Kidney (tissue), 13 donors: ENCODE measurements at regions not wholly inside any gene's neighbourhood (a gene's known extent, or its start where the extent isn't known, plus 50 kb on each side); places are given as distances from the start of the nearest gene placed in this dataset.

Experiments used
- DNase-seq, 5 donors: peaks; one replicate each; pipeline ENCODE4 v3.0.0-alpha.2; 2013 to 2020
- FAIRE-seq: peaks from 2 replicates; lab custom pipeline; 2012; peaks lifted over from hg19 to GRCh38; lab: Jason Lieb, UNC
- H3K27ac ChIP-seq, 2 donors: one replicate each; pipeline ENCODE4 v1.7.0; 2013; ENCODE audit warnings: low read depth in 2 of 2, low read length in 2 of 2, inconsistent platforms in 1 of 2
- H3K27me3 ChIP-seq: one replicate; pipeline ENCODE4 v1.7.1; 2013; ENCODE audit warnings: low read length, inconsistent platforms; ENCODE audit not compliant: control insufficient read depth, insufficient read depth
- H3K36me3 ChIP-seq, 3 donors: one replicate each; pipeline versions ENCODE4 v1.7.0 to v1.7.1; 2013; ENCODE audit warnings: low read length in 3 of 3, control low read depth in 1 of 3, inconsistent platforms in 1 of 3; ENCODE audit not compliant: insufficient read depth in 3 of 3, control insufficient read depth in 2 of 3
- H3K4me1 ChIP-seq, 3 donors: one replicate each; pipeline versions ENCODE4 v1.7.0 to v1.7.1; 2013; ENCODE audit warnings: low read length in 3 of 3, inconsistent platforms in 1 of 3, low read depth in 1 of 3; ENCODE audit not compliant: control insufficient read depth in 2 of 3, insufficient read depth in 2 of 3
- H3K4me3 ChIP-seq, 3 donors: one replicate each; pipeline versions ENCODE4 v1.7.0 to v1.8.1; 2013; ENCODE audit warnings: low read length in 3 of 3, control low read depth in 1 of 3, inconsistent platforms in 1 of 3
- H3K9ac ChIP-seq, 3 donors: one replicate each; pipeline versions ENCODE4 v1.7.0 to v1.7.1; 2013; ENCODE audit warnings: low read length in 3 of 3, control low read depth in 1 of 3, inconsistent platforms in 1 of 3
- H3K9me3 ChIP-seq, 3 donors: one replicate each; pipeline versions ENCODE4 v1.7.0 to v1.7.1; 2013; ENCODE audit warnings: low read length in 3 of 3, control low read depth in 1 of 3, inconsistent platforms in 1 of 3; ENCODE audit not compliant: control insufficient read depth in 2 of 3, insufficient read depth in 1 of 3
- CTCF ChIP-seq: IDR thresholded peaks from 3 replicates; pipeline ENCODE4 v1.5.1; 2012; ENCODE audit warnings: mild to moderate bottlenecking, moderate library complexity, borderline replicate concordance; ENCODE audit not compliant: insufficient read depth; ENCODE audit errors: extremely low read depth
- intact Hi-C: fragments of 100-400 bp; cut with DNase I; formaldehyde crosslinking; loops from one replicate; pipeline ENCODE4 v1.11.1; 2022
- donor health status: control.
- donor health status: control.
- donor health status: control.
- donor health status: control.
- donor health status: control.
- donor health status: DM: yes; HTN: yes; CAD: no.
- donor health status: Normal renal cell carcinoma (clear cell type).

- intact Hi-C loops: no loop called here
- no peaks in the 10 kb centered on the region for H3K36me3 ChIP-seq
- no peak for TF ChIP-seq CTCF
- no peak for DNase-seq
- H3K27me3 ChIP-seq: no peaks in the 10 kb centered on the region
- H3K9me3 ChIP-seq: no peaks in the 10 kb centered on the region
- H3K4me3 ChIP-seq: no peak overlapping the region
- no peak overlapping the region for H3K9ac ChIP-seq
- peaks cover 0 to 6% (median 0%) of the 10 kb centered on the region in 3 donors for H3K4me1 ChIP-seq
- no peak overlapping the region for H3K27ac ChIP-seq
- no peak for FAIRE-seq
These were observed 118.7 kb upstream of the PCED1B start for GRCh38 chr12:46960681-46961080.

- no peak overlapping the region for H3K9ac ChIP-seq
- DNase-seq (no peak), FAIRE-seq (no peak)
- H3K27me3 ChIP-seq: no peaks in the 10 kb centered on the region
- H3K27ac ChIP-seq: no peak overlapping the region
- no peaks in the 10 kb centered on the region for H3K9me3 ChIP-seq
- intact Hi-C loops: no loop called here
- peaks cover 0 to 3% (median 0%) of the 10 kb centered on the region in 3 donors for H3K4me1 ChIP-seq
- H3K4me3 ChIP-seq: no peak overlapping the region
- TF ChIP-seq CTCF: no peak
- no peaks in the 10 kb centered on the region for H3K36me3 ChIP-seq
These were observed 116.2 kb upstream of the PCED1B start for GRCh38 chr12:46963191-46963590.

- no peak for TF ChIP-seq CTCF
- Histone ChIP-seq H3K4me1 (no peaks in the 10 kb centered on the region), H3K27ac (no peak overlapping the region), H3K4me3 (peak overlapping the region in 1 of 3 donors; percentile 2), H3K9me3 (no peaks in the 10 kb centered on the region), H3K27me3 (no peaks in the 10 kb centered on the region), H3K36me3 (no peaks in the 10 kb centered on the region), H3K9ac (no peak overlapping the region)
- DNase-seq (no peak), FAIRE-seq (no peak)
- intact Hi-C loops: no loop called here
These were observed 115.1 kb upstream of the PCED1B start for GRCh38 chr12:46963977-46964971.
